HG03571 (cell line): ENCODE measurements at regions not wholly inside any gene's neighbourhood (a gene's known extent, or its start where the extent isn't known, plus 50 kb on each side); places are given as distances from the start of the nearest gene placed in this dataset.
"Not testable (repeated sequence)": the region's sequence is repeated elsewhere in the genome, so short reads cannot be mapped to it uniquely, and the experiment has no call there.

Experiments used
- ATAC-seq: cut with Tn5 transposase; IDR thresholded peaks from one replicate; pipeline ENCODE4 v1.9.1; 2021; ENCODE audit not compliant: unreplicated experiment

- ATAC-seq = no peak
Observed at GRCh38 chr2:128606837-128607236, 288.2 kb upstream of the HS6ST1 start.

- no peak for ATAC-seq
Observed at GRCh38 chr2:128607440-128607839, 288.8 kb upstream of the HS6ST1 start.

- ATAC-seq = no peak
Observed at GRCh38 chr2:128607911-128608506, 289.3 kb upstream of the HS6ST1 start.

- ATAC-seq = no peak
Observed at GRCh38 chr2:128608921-128609880, 290.5 kb upstream of the HS6ST1 start.

- ATAC-seq = no peak
Observed at GRCh38 chr2:128610496-128610895, 291.8 kb upstream of the HS6ST1 start.

- no peak for ATAC-seq
Observed at GRCh38 chr2:128611421-128612320, 293.0 kb upstream of the HS6ST1 start.

GRCh38 chr2:128612628-128613027 is 294.0 kb upstream of the HS6ST1 start:
- no peak for ATAC-seq

- no peak for ATAC-seq
Observed at GRCh38 chr2:128613351-128613750, 294.7 kb upstream of the HS6ST1 start.

- ATAC-seq = no peak
Observed at GRCh38 chr2:128613876-128614275, 295.2 kb upstream of the HS6ST1 start.

GRCh38 chr2:128614907-128615306 is 296.2 kb upstream of the HS6ST1 start:
- not testable (repeated sequence) for ATAC-seq

- no peak for ATAC-seq
Observed at GRCh38 chr2:128615571-128615970, 296.9 kb upstream of the HS6ST1 start.

- ATAC-seq = no peak
Observed at GRCh38 chr2:128617029-128617590, 298.4 kb upstream of the HS6ST1 start.

- no peak for ATAC-seq
Observed at GRCh38 chr2:128617661-128618060, 299.0 kb upstream of the HS6ST1 start.

GRCh38 chr2:128618642-128619041 is 300.0 kb upstream of the HS6ST1 start:
- no peak for ATAC-seq

GRCh38 chr2:128619471-128620325 is 301.0 kb upstream of the HS6ST1 start:
- ATAC-seq = no peak

GRCh38 chr2:128621074-128621473 is 302.4 kb upstream of the HS6ST1 start:
- no peak for ATAC-seq

- no peak for ATAC-seq
Observed at GRCh38 chr2:128622371-128622770, 303.7 kb upstream of the HS6ST1 start.

- ATAC-seq = no peak
Observed at GRCh38 chr2:128622955-128623620, 304.4 kb upstream of the HS6ST1 start.
